C4-2B (cell line): ENCODE measurements at regions not wholly inside any gene's neighbourhood (a gene's known extent, or its start where the extent isn't known, plus 50 kb on each side); places are given as distances from the start of the nearest gene placed in this dataset.

Experiments used
- H3K27ac ChIP-seq: fragments of 450-650 bp; 2 replicates; pipeline ENCODE4 v1.5.1; 2017
- CTCF ChIP-seq: fragments of 450-650 bp; conservative IDR thresholded peaks from 2 replicates; pipeline ENCODE4 v1.5.1; 2017; ENCODE audit warnings: mild to moderate bottlenecking
- ZFX ChIP-seq: fragments of 450-650 bp; IDR thresholded peaks from 2 replicates; pipeline ENCODE4 v1.6.1; 2017

- no peak for TF ChIP-seq ZFX
- TF ChIP-seq CTCF: no peak
- no peak overlapping the region for H3K27ac ChIP-seq
Measured at GRCh38 chr6:98717322-98717877, 117.0 kb upstream of the POU3F2 start.

- H3K27ac ChIP-seq: no peak overlapping the region
- TF ChIP-seq CTCF (no peak), ZFX (no peak)
Measured at GRCh38 chr6:98717988-98718387, 116.4 kb upstream of the POU3F2 start.

GRCh38 chr6:98724537-98724936 lies 109.8 kb upstream of the POU3F2 start:
- no peak overlapping the region for H3K27ac ChIP-seq
- TF ChIP-seq CTCF (no peak), ZFX (no peak)

GRCh38 chr6:98747273-98747672 lies 87.1 kb upstream of the POU3F2 start:
- H3K27ac ChIP-seq: no peak overlapping the region
- TF ChIP-seq ZFX: no peak
- no peak for TF ChIP-seq CTCF

- no peak overlapping the region for H3K27ac ChIP-seq
- no peak for TF ChIP-seq CTCF
- TF ChIP-seq ZFX: no peak
Measured at GRCh38 chr6:98747960-98748359, 86.4 kb upstream of the POU3F2 start.

GRCh38 chr6:98759459-98759858 lies 74.9 kb upstream of the POU3F2 start:
- H3K27ac ChIP-seq: no peak overlapping the region
- TF ChIP-seq ZFX (no peak), CTCF (no peak; the same call in 1 of the 2 replicates)

- H3K27ac ChIP-seq: no peak overlapping the region
- TF ChIP-seq ZFX (no peak), CTCF (no peak)
Measured at GRCh38 chr6:98764373-98764911, 69.9 kb upstream of the POU3F2 start.
